IMR-90 (cell line): ENCODE measurements at regions not wholly inside any gene's neighbourhood (a gene's known extent, or its start where the extent isn't known, plus 50 kb on each side); places are given as distances from the start of the nearest gene placed in this dataset.

Experiments
- ATAC-seq: fragments of 200-7000 bp; cut with Tn5 transposase; 2 replicates; pipeline ENCODE4 v1.9.1; 2020; ENCODE audit warnings: low read depth, mild to moderate bottlenecking, moderate library complexity
- BruUV-seq: library from RNA; stranded (reverse); fragments of 400-500 nt; replicated peaks from 2 replicates; lab custom pipeline; 2021; lab: Mats Ljungman, UMichigan
- CTCF ChIA-PET: fragments of 300-600 bp; formaldehyde crosslinking; extraction: SDS; loops from one replicate; lab custom pipeline; 2021; ENCODE audit warnings: antibody characterized with exemption; lab: Yijun Ruan, JAX
- POLR2A ChIA-PET: fragments of 300-600 bp; sonication (Branson Sonifier 250); formaldehyde crosslinking; loops from one replicate; lab custom pipeline; 2022; ENCODE audit warnings: antibody characterized with exemption; ENCODE audit not compliant: unreplicated experiment; lab: Charles Lee
- DNase-seq: peaks from one replicate; pipeline ENCODE4 v3.0.0; 2013
- H2AFZ ChIP-seq: replicated peaks from 2 replicates; pipeline ENCODE3; 2013; ENCODE audit warnings: low read length, mild to moderate bottlenecking; ENCODE audit not compliant: poor library complexity
- H2AK5ac ChIP-seq: 2 replicates; pipeline ENCODE4 v1.6.1; 2013; ENCODE audit warnings: low read depth, low read length, inconsistent platforms
- H2AK9ac ChIP-seq: replicated peaks from 2 replicates; pipeline ENCODE3; 2013; ENCODE audit warnings: mild to moderate bottlenecking, low read depth, low read length, moderate library complexity; ENCODE audit not compliant: poor library complexity
- H2BK120ac ChIP-seq: 2 replicates; pipeline ENCODE4 v1.6.1; 2013; ENCODE audit warnings: low read depth, low read length, inconsistent platforms
- H2BK15ac ChIP-seq: 3 replicates; pipeline ENCODE4 v1.6.1; 2013; ENCODE audit warnings: low read depth, low read length, inconsistent platforms
- H2BK20ac ChIP-seq: 2 replicates; pipeline ENCODE4 v1.6.1; 2013; ENCODE audit warnings: low read depth, mild to moderate bottlenecking, inconsistent platforms, low read length, moderate library complexity
- H2BK5ac ChIP-seq: 2 replicates; pipeline ENCODE4 v1.6.1; 2013; ENCODE audit warnings: mild to moderate bottlenecking, low read depth, low read length, inconsistent platforms; ENCODE audit not compliant: poor library complexity, severe bottlenecking
- H3K14ac ChIP-seq: replicated peaks from 2 replicates; pipeline ENCODE4 v1.6.1; 2013; ENCODE audit warnings: low read depth, low read length, inconsistent platforms
- H3K18ac ChIP-seq: 2 replicates; pipeline ENCODE4 v1.6.1; 2013; ENCODE audit warnings: low read depth, low read length, control low read depth
- H3K23ac ChIP-seq: 2 replicates; pipeline ENCODE4 v1.6.1; 2013; ENCODE audit warnings: low read depth, low read length, inconsistent platforms
- H3K27ac ChIP-seq: 2 replicates; pipeline ENCODE4 v1.5.1; 2013; ENCODE audit warnings: mild to moderate bottlenecking, control low read depth, low read length; ENCODE audit not compliant: insufficient read depth
- H3K27me3 ChIP-seq: 2 replicates; pipeline ENCODE4 v1.6.1; 2013; ENCODE audit warnings: low read length; ENCODE audit not compliant: control insufficient read depth, insufficient read depth
- H3K36me3 ChIP-seq: 2 replicates; pipeline ENCODE4 v1.6.1; 2013; ENCODE audit warnings: low read length, mixed read lengths; ENCODE audit not compliant: control insufficient read depth, insufficient read depth
- H3K4ac ChIP-seq: 2 replicates; pipeline ENCODE4 v1.6.1; 2013; ENCODE audit warnings: low read depth, low read length, inconsistent platforms
- H3K4me1 ChIP-seq: 2 replicates; pipeline ENCODE4 v1.6.1; 2013; ENCODE audit warnings: low read length, mixed read lengths; ENCODE audit not compliant: control insufficient read depth, insufficient read depth
- H3K4me2 ChIP-seq: 2 replicates; pipeline ENCODE4 v1.6.1; 2013; ENCODE audit warnings: low read depth, mild to moderate bottlenecking, control low read depth, low read length, moderate library complexity
- H3K4me3 ChIP-seq: 2 replicates; pipeline ENCODE4 v1.5.1; 2013; ENCODE audit warnings: low read depth, mild to moderate bottlenecking, control low read depth, low read length, moderate library complexity; ENCODE audit not compliant: insufficient read depth
- H3K56ac ChIP-seq: 2 replicates; pipeline ENCODE4 v1.6.1; 2013; ENCODE audit warnings: low read length, inconsistent platforms; ENCODE audit not compliant: insufficient read depth; ENCODE audit errors: extremely low read depth
- H3K79me1 ChIP-seq, 2 experiments: 2 replicates each; pipeline ENCODE4 v1.6.1; 2013; ENCODE audit warnings: low read length in 2 of 2, inconsistent platforms in 1 of 2, low read depth in 1 of 2
- H3K9ac ChIP-seq: 2 replicates; pipeline ENCODE4 v1.6.1; 2013; ENCODE audit warnings: low read depth, low read length, control low read depth
- H3K9me1 ChIP-seq: 2 replicates; pipeline ENCODE4 v1.6.1; 2013; ENCODE audit warnings: low read length, inconsistent platforms; ENCODE audit not compliant: insufficient read depth
- H3K9me3 ChIP-seq: 2 replicates; pipeline ENCODE4 v1.6.1; 2013; ENCODE audit warnings: low read length; ENCODE audit not compliant: control insufficient read depth, insufficient read depth
- H4K20me1 ChIP-seq: 2 replicates; pipeline ENCODE4 v1.6.1; 2013; ENCODE audit warnings: low read length, inconsistent platforms; ENCODE audit not compliant: insufficient read depth
- H4K5ac ChIP-seq: 2 replicates; pipeline ENCODE4 v1.6.1; 2013; ENCODE audit warnings: mild to moderate bottlenecking, low read depth, low read length, control low read depth
- H4K8ac ChIP-seq, 2 experiments: 2 replicates each; pipeline ENCODE4 v1.6.1; 2013; ENCODE audit warnings: low read depth in 2 of 2, low read length in 2 of 2, control low read depth in 1 of 2, inconsistent platforms in 1 of 2
- H4K91ac ChIP-seq: 2 replicates; pipeline ENCODE4 v1.6.1; 2013; ENCODE audit warnings: low read depth, low read length, inconsistent platforms; ENCODE audit not compliant: insufficient read depth
- CEBPB ChIP-seq: IDR thresholded peaks from 2 replicates; pipeline ENCODE4 v1.6.1; 2012; ENCODE audit warnings: low read depth, low read length, improper control_type of control experiment
- CHD1 ChIP-seq: IDR thresholded peaks from 2 replicates; pipeline ENCODE4 v1.6.1; 2012; ENCODE audit warnings: low read depth, low read length, improper control_type of control experiment
- MAFK ChIP-seq: IDR thresholded peaks from 2 replicates; pipeline ENCODE4 v1.6.1; 2012; ENCODE audit warnings: low read depth, low read length, improper control_type of control experiment
- MAZ ChIP-seq: IDR thresholded peaks from 2 replicates; pipeline ENCODE4 v1.6.1; 2012; ENCODE audit warnings: low read depth, mild to moderate bottlenecking, low read length, improper control_type of control experiment, moderate library complexity, borderline replicate concordance
- POLR2A ChIP-seq: IDR thresholded peaks from 2 replicates; pipeline ENCODE4 v1.6.1; 2012; ENCODE audit warnings: mild to moderate bottlenecking, low read depth, low read length
- RAD21 ChIP-seq: IDR thresholded peaks from 2 replicates; pipeline ENCODE4 v1.6.1; 2012; ENCODE audit warnings: low read length, improper control_type of control experiment
- RFX5 ChIP-seq: IDR thresholded peaks from 2 replicates; pipeline ENCODE4 v1.8.0; 2012; ENCODE audit warnings: low read depth, mild to moderate bottlenecking, low read length, moderate library complexity
- SMC3 ChIP-seq: fragments of 150-350 bp; IDR thresholded peaks from 2 replicates; pipeline ENCODE4 v1.6.1; 2016; ENCODE audit warnings: low read depth, mild to moderate bottlenecking, antibody characterized with exemption, low read length, moderate library complexity
- WGBS, 2 experiments: methylation state at CpG; one replicate each; pipeline versions ENCODE4 v1.1.5 to v1.1.7; 2013; ENCODE audit warnings: missing lambda C conversion rate in 2 of 2; ENCODE audit not compliant: insufficient read length in 1 of 2; ENCODE audit errors: extremely low coverage in 2 of 2; 5-methylcytosine and 5-hydroxymethylcytosine counted together
- dilution Hi-C: fragments of 300-500 bp; cut with HindIII; formaldehyde crosslinking; loops from one replicate; pipeline ENCODE4 v1.14.3; 2018; ENCODE audit warnings: low sequenced_read_pairs; ENCODE audit not compliant: unreplicated experiment
- in situ Hi-C: fragments of 300-500 bp; cut with MboI; formaldehyde crosslinking; loops from 3 replicates; pipeline ENCODE4 v1.14.3; 2019; ENCODE audit warnings: low sequenced_read_pairs, inconsistent platforms, mixed read lengths
- intact Hi-C: fragments of 100-400 bp; cut with micrococcal nuclease; formaldehyde crosslinking; loops from 2 replicates; pipeline ENCODE4 v1.10.0; 2022

GRCh38 chr20:40572251-40572650 lies 116.8 kb downstream of the MAFB start:
- Histone ChIP-seq H4K8ac (no peak overlapping the region), H3K9me1 (no peaks in the 10 kb centered on the region), H3K23ac (no peak overlapping the region), H3K4me1 (no peaks in the 10 kb centered on the region), H2AK9ac (no peak overlapping the region), H3K14ac (no peak overlapping the region), H2BK120ac (no peak overlapping the region), H3K36me3 (no peaks in the 10 kb centered on the region), H3K4me2 (no peak overlapping the region), H3K4me3 (no peak overlapping the region), H3K27me3 (no peaks in the 10 kb centered on the region), H3K56ac (no peak overlapping the region), H2BK20ac (no peak overlapping the region), H3K9me3 (no peaks in the 10 kb centered on the region), H4K91ac (no peak overlapping the region), H2BK15ac (no peak overlapping the region), H3K18ac (no peak overlapping the region), H3K9ac (no peak overlapping the region), H2AK5ac (no peak overlapping the region), H4K5ac (no peak overlapping the region), H3K4ac (no peak overlapping the region), H3K79me1 (no peaks in the 10 kb centered on the region), H3K27ac (no peak overlapping the region), H2AFZ (no peak overlapping the region), H4K20me1 (no peaks in the 10 kb centered on the region), H2BK5ac (no peak overlapping the region)
- in situ Hi-C loops = no loop called here
- dilution Hi-C loops = no loop called here
- POLR2A ChIA-PET = no interaction called here
- no TSS peak for BruUV-seq
- intact Hi-C loops = no loop called here
- WGBS, 2 experiments = no CpG with 5 or more reads among the region's 1 CpG
- DNase-seq (no peak), ATAC-seq (no peak)
- TF ChIP-seq POLR2A (no peak), CHD1 (no peak), RFX5 (no peak), MAZ (no peak), SMC3 (no peak), CEBPB (no peak), RAD21 (no peak), MAFK (no peak)
- CTCF ChIA-PET = interaction anchor here (0.7 kb wide), 1 partner anchor 249 kb away, joined by 3 read pairs; no protein-coding TSS in a partner anchor
